ENCODE measurements at regions not wholly inside any gene's neighbourhood (a gene's known extent, or its start where the extent isn't known, plus 50 kb on each side); places are given as distances from the start of the nearest gene placed in this dataset.

DNA sequence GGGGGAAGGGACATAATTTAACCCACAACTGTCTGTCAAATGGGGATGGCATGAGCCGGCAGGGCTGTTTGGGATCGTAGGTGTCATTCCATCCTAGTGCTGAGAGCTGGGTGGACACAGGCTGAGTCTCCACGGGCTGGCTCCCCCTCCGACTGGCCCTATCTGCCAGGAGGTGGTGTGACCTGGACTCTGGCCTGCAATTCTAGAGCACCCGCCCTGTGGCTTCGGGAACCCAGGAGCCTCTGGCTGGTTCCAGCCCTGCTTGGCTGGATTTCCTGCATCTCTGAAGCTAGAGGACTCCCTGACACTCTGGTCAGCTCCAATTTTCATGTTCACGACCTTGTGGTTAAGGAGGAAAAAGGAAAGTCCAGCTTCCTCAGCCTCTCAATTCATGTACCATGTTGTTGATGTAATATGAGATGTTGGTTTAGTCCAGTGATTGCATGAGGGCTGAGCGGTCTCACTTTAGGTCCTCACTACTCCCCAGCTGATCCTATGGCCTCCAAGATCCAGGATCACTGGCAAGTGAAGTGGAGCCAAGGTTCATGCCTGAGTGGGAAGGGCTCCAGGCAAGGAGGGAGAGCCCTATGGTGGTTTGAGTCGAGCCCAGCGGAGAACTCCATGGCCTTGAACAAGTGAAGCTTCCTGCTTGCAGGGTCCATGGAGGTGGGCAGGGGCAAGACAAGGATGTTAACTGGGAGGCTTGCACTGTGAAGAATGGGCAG, 169.1 kb downstream of the NDUFA10 start (continued):
- TF ChIP-seq, protein P1, sequence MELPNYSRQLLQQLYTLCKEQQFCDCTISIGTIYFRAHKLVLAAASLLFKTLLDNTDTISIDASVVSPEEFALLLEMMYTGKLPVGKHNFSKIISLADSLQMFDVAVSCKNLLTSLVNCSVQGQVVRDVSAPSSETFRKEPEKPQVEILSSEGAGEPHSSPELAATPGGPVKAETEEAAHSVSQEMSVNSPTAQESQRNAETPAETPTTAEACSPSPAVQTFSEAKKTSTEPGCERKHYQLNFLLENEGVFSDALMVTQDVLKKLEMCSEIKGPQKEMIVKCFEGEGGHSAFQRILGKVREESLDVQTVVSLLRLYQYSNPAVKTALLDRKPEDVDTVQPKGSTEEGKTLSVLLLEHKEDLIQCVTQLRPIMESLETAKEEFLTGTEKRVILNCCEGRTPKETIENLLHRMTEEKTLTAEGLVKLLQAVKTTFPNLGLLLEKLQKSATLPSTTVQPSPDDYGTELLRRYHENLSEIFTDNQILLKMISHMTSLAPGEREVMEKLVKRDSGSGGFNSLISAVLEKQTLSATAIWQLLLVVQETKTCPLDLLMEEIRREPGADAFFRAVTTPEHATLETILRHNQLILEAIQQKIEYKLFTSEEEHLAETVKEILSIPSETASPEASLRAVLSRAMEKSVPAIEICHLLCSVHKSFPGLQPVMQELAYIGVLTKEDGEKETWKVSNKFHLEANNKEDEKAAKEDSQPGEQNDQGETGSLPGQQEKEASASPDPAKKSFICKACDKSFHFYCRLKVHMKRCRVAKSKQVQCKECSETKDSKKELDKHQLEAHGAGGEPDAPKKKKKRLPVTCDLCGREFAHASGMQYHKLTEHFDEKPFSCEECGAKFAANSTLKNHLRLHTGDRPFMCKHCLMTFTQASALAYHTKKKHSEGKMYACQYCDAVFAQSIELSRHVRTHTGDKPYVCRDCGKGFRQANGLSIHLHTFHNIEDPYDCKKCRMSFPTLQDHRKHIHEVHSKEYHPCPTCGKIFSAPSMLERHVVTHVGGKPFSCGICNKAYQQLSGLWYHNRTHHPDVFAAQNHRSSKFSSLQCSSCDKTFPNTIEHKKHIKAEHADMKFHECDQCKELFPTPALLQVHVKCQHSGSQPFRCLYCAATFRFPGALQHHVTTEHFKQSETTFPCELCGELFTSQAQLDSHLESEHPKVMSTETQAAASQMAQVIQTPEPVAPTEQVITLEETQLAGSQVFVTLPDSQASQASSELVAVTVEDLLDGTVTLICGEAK (IDR thresholded peaks at IDR 0.05; ENCODE audit: borderline replicate concordance): no peak
- TF ChIP-seq FOS (IDR thresholded peaks at IDR 0.05; ENCODE audit: borderline replicate concordance, extremely low read depth, insufficient read length): no peak
- TF ChIP-seq, protein P2, sequence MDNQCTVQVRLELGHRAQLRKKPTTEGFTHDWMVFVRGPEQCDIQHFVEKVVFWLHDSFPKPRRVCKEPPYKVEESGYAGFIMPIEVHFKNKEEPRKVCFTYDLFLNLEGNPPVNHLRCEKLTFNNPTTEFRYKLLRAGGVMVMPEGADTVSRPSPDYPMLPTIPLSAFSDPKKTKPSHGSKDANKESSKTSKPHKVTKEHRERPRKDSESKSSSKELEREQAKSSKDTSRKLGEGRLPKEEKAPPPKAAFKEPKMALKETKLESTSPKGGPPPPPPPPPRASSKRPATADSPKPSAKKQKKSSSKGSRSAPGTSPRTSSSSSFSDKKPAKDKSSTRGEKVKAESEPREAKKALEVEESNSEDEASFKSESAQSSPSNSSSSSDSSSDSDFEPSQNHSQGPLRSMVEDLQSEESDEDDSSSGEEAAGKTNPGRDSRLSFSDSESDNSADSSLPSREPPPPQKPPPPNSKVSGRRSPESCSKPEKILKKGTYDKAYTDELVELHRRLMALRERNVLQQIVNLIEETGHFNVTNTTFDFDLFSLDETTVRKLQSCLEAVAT (IDR thresholded peaks at IDR 0.05): no peak
- no peak for TF ChIP-seq HDAC6 (IDR thresholded peaks at IDR 0.05; ENCODE audit: unreplicated experiment)
- TF ChIP-seq CBX3 (IDR thresholded peaks at IDR 0.05; ENCODE audit: borderline replicate concordance, low read depth): no peak
- TF ChIP-seq NBN (IDR thresholded peaks at IDR 0.05): no peak
- TF ChIP-seq, protein P3, sequence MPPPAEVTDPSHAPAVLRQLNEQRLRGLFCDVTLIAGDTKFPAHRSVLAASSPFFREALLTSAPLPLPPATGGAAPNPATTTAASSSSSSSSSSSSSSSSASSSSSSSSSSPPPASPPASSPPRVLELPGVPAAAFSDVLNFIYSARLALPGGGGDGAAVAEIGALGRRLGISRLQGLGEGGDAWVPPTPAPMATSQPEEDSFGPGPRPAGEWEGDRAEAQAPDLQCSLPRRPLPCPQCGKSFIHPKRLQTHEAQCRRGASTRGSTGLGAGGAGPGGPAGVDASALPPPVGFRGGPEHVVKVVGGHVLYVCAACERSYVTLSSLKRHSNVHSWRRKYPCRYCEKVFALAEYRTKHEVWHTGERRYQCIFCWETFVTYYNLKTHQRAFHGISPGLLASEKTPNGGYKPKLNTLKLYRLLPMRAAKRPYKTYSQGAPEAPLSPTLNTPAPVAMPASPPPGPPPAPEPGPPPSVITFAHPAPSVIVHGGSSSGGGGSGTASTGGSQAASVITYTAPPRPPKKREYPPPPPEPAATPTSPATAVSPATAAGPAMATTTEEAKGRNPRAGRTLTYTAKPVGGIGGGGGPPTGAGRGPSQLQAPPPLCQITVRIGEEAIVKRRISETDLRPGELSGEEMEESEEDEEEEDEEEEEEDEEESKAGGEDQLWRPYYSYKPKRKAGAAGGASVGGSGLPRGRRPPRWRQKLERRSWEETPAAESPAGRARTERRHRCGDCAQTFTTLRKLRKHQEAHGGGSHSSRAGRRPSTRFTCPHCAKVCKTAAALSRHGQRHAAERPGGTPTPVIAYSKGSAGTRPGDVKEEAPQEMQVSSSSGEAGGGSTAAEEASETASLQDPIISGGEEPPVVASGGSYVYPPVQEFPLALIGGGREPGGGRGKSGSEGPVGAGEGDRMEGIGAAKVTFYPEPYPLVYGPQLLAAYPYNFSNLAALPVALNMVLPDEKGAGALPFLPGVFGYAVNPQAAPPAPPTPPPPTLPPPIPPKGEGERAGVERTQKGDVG (CRISPR knock-in tag; IDR thresholded peaks at IDR 0.05): no peak
- TF ChIP-seq POLR2AphosphoS2 (IDR thresholded peaks at IDR 0.05; ENCODE audit: low read depth, low read length): no peak
- TF ChIP-seq, protein P4, sequence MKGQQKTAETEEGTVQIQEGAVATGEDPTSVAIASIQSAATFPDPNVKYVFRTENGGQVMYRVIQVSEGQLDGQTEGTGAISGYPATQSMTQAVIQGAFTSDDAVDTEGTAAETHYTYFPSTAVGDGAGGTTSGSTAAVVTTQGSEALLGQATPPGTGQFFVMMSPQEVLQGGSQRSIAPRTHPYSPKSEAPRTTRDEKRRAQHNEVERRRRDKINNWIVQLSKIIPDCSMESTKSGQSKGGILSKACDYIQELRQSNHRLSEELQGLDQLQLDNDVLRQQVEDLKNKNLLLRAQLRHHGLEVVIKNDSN (IDR thresholded peaks at IDR 0.05; ENCODE audit: borderline replicate concordance, extremely low read length, insufficient read depth, low read depth, low read length): no peak

All from GM12878 (cell line).